Thyroid gland (tissue), 4 donors: ENCODE measurements at regions not wholly inside any gene's neighbourhood (a gene's known extent, or its start where the extent isn't known, plus 50 kb on each side); places are given as distances from the start of the nearest gene placed in this dataset.

Source experiments
- CTCF ChIP-seq, 6 experiments: fragments of 200-600 bp in 3 of 6; fragments of 450-650 bp in 3 of 6; sonication (generic) in 3 of 6; IDR thresholded peaks; one replicate each; pipeline ENCODE4 v1.5.1; 2016 to 2019; ENCODE audit warnings: antibody characterized with exemption in 6 of 6, mild to moderate bottlenecking in 2 of 6, inconsistent platforms in 1 of 6, moderate library complexity in 1 of 6
- POLR2A ChIP-seq, 2 donors: fragments of 450-650 bp; IDR thresholded peaks; one replicate each; pipeline ENCODE4 v1.6.1; 2017; ENCODE audit warnings: antibody characterized with exemption in 2 of 2, mild to moderate bottlenecking in 2 of 2, moderate library complexity in 1 of 2

GRCh38 chr13:80177327-80177726 is 163.6 kb downstream of the SPRY2 start:
- no peak for TF ChIP-seq CTCF (IDR thresholded peaks at IDR 0.05)
- no peak for TF ChIP-seq POLR2A (IDR thresholded peaks at IDR 0.05)
